Activated naive CD8-positive, alpha-beta T cell (primary cell): ENCODE measurements at regions not wholly inside any gene's neighbourhood (a gene's known extent, or its start where the extent isn't known, plus 50 kb on each side); places are given as distances from the start of the nearest gene placed in this dataset.
"Not testable (repeated sequence)": the region's sequence is repeated elsewhere in the genome, so short reads cannot be mapped to it uniquely, and the experiment has no call there.

Experiments used
- H3K27ac Mint-ChIP-seq: one replicate; pipeline ENCODE4 v1.8.0; 2021; ENCODE audit warnings: mixed read lengths
- H3K27me3 Mint-ChIP-seq: one replicate; pipeline ENCODE4 v1.8.0; 2021; ENCODE audit warnings: mixed read lengths
- H3K36me3 Mint-ChIP-seq: one replicate; pipeline ENCODE4 v1.8.0; 2021; ENCODE audit warnings: mixed read lengths
- H3K4me1 Mint-ChIP-seq: one replicate; pipeline ENCODE4 v1.8.0; 2021; ENCODE audit warnings: low read depth, mixed read lengths
- H3K4me3 Mint-ChIP-seq: one replicate; pipeline ENCODE4 v1.8.0; 2021; ENCODE audit warnings: mild to moderate bottlenecking, mixed read lengths
- H3K9me3 Mint-ChIP-seq: one replicate; pipeline ENCODE4 v1.8.0; 2021; ENCODE audit warnings: low read depth, mixed read lengths

DNA sequence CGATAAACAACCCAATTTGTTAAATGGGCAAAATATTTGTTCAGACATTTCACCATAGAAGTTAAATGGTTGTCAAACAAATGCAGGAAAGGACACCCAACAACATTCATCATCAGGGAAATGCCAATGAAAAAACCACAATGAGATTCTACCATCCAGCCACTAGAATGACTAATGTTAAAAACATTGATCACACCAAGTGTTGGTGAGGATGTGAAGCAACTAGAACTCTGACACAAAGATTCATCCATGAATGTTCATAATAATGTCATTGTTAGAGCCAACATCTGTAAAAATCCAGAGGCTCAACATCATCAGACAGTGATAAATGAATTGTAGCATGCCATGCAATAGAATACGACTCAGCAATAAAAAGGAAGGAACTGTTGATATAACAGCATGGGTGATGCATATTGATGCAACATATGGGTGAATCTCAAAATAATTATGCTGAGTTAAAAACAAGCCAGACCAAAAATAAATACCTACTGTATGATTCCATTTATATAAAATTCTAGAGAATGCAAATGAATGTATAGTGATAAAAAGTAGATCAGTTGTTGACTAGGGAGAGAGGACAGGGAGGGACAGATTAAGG lies 55.9 kb upstream of the UNC5A start:
- no peaks in the 10 kb centered on the region for H3K36me3 Mint-ChIP-seq
- no peak overlapping the region for H3K4me3 Mint-ChIP-seq

DNA sequence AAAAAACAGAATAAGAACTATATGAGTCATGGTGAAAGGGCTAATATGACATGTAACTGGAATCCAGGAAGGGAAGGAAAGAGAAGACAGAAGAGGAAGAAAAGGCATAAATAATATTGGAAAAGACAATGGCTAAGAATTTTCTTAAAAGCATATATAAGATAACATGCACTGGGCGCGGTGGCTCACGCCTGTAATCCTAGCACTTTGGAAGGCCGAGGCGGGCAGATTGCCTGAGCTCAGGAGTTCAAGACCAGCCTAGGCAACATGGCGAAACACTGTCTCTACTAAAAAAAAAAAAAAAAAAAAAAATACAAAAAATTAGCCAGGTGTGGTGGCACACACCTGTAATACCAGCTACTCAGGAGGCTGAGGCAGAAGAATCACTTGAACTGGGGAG lies 54.8 kb upstream of the UNC5A start:
- not testable (repeated sequence) for H3K36me3 Mint-ChIP-seq, H3K27ac Mint-ChIP-seq, H3K9me3 Mint-ChIP-seq, H3K4me3 Mint-ChIP-seq, H3K4me1 Mint-ChIP-seq
- H3K27me3 Mint-ChIP-seq: peaks cover 26% of the 10 kb centered on the region

More for the DNA sequence above, 55.9 kb upstream of the UNC5A start:
- Mint-ChIP-seq H3K4me1 (no peaks in the 10 kb centered on the region), H3K27me3 (peaks cover 32% of the 10 kb centered on the region), H3K27ac (no peak overlapping the region), H3K9me3 (peaks cover 4% of the 10 kb centered on the region)

DNA sequence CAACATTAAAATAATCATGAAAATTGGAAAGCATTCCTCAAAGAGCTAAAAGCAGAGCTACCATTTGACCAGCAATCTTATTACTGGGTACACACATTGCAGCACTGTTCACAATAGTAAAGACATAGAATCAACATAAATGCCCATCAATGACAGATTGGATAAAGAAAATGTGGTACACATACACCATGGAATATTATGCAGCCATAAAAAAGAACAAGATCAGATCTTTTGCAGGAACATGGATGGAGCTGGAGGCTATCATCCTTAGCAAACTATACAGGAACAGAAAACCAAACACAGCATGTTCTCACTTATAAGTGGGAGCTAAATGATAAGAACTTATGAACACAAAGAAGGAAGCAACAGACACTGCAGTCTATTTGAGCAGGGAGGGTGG lies 52.8 kb upstream of the UNC5A start:
- not testable (repeated sequence) for H3K9me3 Mint-ChIP-seq, H3K4me1 Mint-ChIP-seq, H3K36me3 Mint-ChIP-seq, H3K27ac Mint-ChIP-seq, H3K4me3 Mint-ChIP-seq
- peaks cover 18% of the 10 kb centered on the region for H3K27me3 Mint-ChIP-seq
